Peyer's patch (tissue), 4 donors: ENCODE measurements at regions not wholly inside any gene's neighbourhood (a gene's known extent, or its start where the extent isn't known, plus 50 kb on each side); places are given as distances from the start of the nearest gene placed in this dataset.
A peak's percentile ranks its signal among the peaks of the same experiment; 100 is the strongest.

Experiments
- DNase-seq, 3 donors: peaks; one replicate each; pipeline ENCODE4 v3.0.0-alpha.2; 2017 to 2019
- H3K27ac ChIP-seq, 4 donors: fragments of 200-600 bp; sonication (generic); one replicate each; pipeline ENCODE4 v1.5.1; 2016 to 2019
- H3K27me3 ChIP-seq, 2 donors: fragments of 200-600 bp; sonication (generic); one replicate each; pipeline ENCODE4 v1.5.1; 2019
- H3K36me3 ChIP-seq, 3 donors: fragments of 200-600 bp; sonication (generic); one replicate each; pipeline ENCODE4 v1.5.1; 2016 to 2019
- H3K4me1 ChIP-seq, 4 donors: fragments of 200-600 bp; sonication (generic); one replicate each; pipeline ENCODE4 v1.5.1; 2016 to 2019
- H3K4me3 ChIP-seq, 4 donors: fragments of 200-600 bp; sonication (generic); 1 replicate in 3 of 4; 2 replicates in 1 of 4; pipeline ENCODE4 v1.5.1; 2016 to 2019; ENCODE audit warnings: mild to moderate bottlenecking in 1 of 4
- H3K9me3 ChIP-seq, 4 donors: fragments of 200-600 bp; sonication (generic); one replicate each; pipeline ENCODE4 v1.5.1; 2016 to 2019; ENCODE audit warnings: mild to moderate bottlenecking in 1 of 4
- CTCF ChIP-seq, 6 experiments: fragments of 450-650 bp in 4 of 6; fragments of 200-600 bp in 2 of 6; sonication (generic) in 1 of 6; IDR thresholded peaks; one replicate each; pipeline ENCODE4 v1.5.1; 2017 to 2019; ENCODE audit warnings: antibody characterized with exemption in 6 of 6, mild to moderate bottlenecking in 3 of 6, moderate library complexity in 1 of 6
- POLR2A ChIP-seq, 2 donors: fragments of 450-650 bp; IDR thresholded peaks; one replicate each; pipeline ENCODE4 v1.5.1; 2017; ENCODE audit warnings: antibody characterized with exemption in 2 of 2, mild to moderate bottlenecking in 2 of 2, moderate library complexity in 2 of 2

DNA sequence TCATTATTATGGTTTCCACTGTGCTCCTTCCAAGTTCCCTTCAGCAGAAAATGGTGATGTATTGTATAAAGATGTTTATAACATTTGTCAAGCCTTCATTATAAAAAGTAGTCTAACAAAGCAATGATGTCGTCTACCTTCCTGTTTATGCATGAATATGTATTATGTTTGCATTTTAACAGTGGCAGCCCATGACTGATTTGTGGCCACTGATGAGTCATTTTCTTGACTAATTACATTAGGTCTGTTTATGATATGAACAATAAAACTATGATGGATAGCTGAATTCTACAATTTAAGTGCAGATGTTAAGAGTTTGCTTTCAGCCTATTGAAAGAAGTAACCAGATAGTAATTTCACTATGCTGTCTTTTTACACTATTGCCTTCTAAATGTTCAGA is 75.4 kb upstream of the ADAMTS19 start:
- no peaks in the 10 kb centered on the region for H3K27me3 ChIP-seq
- no peak overlapping the region for H3K27ac ChIP-seq
- no peaks in the 10 kb centered on the region for H3K36me3 ChIP-seq
- no peaks in the 10 kb centered on the region for H3K9me3 ChIP-seq
- H3K4me1 ChIP-seq, result peaks cover 0 to 3% (median 0%) of the 10 kb centered on the region in 4 donors
- DNase-seq, result no peak
- TF ChIP-seq CTCF (IDR thresholded peaks at IDR 0.05) (no peak), POLR2A (IDR thresholded peaks at IDR 0.05) (no peak)
- H3K4me3 ChIP-seq, result no peak overlapping the region

- no peaks in the 10 kb centered on the region for H3K9me3 ChIP-seq
- H3K27ac ChIP-seq, result no peak overlapping the region
- peak in 1 of 3 donors; percentile 49 for DNase-seq
Measured at GRCh38 chr5:129387944-129388343, 72.2 kb upstream of the ADAMTS19 start.

GRCh38 chr5:129392681-129393080 is 67.4 kb upstream of the ADAMTS19 start:
- Histone ChIP-seq H3K9me3 (no peaks in the 10 kb centered on the region), H3K27me3 (no peaks in the 10 kb centered on the region), H3K27ac (no peak overlapping the region), H3K4me3 (no peak overlapping the region), H3K36me3 (no peaks in the 10 kb centered on the region), H3K4me1 (no peaks in the 10 kb centered on the region)
- no peak for DNase-seq
- TF ChIP-seq POLR2A (IDR thresholded peaks at IDR 0.05) (no peak), CTCF (IDR thresholded peaks at IDR 0.05) (no peak)

More at GRCh38 chr5:129387944-129388343, 72.2 kb upstream of the ADAMTS19 start:
- H3K27me3 ChIP-seq, result no peaks in the 10 kb centered on the region
- TF ChIP-seq CTCF (IDR thresholded peaks at IDR 0.05), result no peak
- no peak for TF ChIP-seq POLR2A (IDR thresholded peaks at IDR 0.05)
- no peaks in the 10 kb centered on the region for H3K36me3 ChIP-seq
- peaks cover 0 to 3% (median 0%) of the 10 kb centered on the region in 4 donors for H3K4me1 ChIP-seq
- no peak overlapping the region for H3K4me3 ChIP-seq

DNA sequence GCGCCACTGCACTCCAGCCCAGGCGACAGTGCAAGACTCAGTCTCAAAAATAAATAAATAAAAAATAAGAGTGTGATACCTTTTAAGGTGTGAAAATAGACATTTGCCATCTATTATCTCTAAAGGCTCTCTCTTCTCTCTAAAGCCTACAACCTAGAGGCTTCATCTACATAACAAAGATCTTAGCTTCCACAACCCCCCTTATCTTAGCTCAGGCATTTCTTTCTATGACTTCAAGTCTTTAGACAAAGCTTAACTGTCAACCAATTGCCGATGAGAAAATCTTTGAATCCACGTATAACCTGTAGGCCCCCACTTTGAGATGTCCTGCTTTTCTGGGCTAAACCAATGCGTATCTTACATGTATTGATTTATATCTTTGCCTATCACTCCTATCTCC is 64.9 kb upstream of the ADAMTS19 start:
- no peaks in the 10 kb centered on the region for H3K27me3 ChIP-seq
- H3K9me3 ChIP-seq, result no peaks in the 10 kb centered on the region
- no peak overlapping the region for H3K4me3 ChIP-seq
- DNase-seq, result no peak
- no peaks in the 10 kb centered on the region for H3K4me1 ChIP-seq
- H3K27ac ChIP-seq, result no peak overlapping the region
- TF ChIP-seq POLR2A (IDR thresholded peaks at IDR 0.05) (no peak), CTCF (IDR thresholded peaks at IDR 0.05) (no peak)
- no peaks in the 10 kb centered on the region for H3K36me3 ChIP-seq

DNA sequence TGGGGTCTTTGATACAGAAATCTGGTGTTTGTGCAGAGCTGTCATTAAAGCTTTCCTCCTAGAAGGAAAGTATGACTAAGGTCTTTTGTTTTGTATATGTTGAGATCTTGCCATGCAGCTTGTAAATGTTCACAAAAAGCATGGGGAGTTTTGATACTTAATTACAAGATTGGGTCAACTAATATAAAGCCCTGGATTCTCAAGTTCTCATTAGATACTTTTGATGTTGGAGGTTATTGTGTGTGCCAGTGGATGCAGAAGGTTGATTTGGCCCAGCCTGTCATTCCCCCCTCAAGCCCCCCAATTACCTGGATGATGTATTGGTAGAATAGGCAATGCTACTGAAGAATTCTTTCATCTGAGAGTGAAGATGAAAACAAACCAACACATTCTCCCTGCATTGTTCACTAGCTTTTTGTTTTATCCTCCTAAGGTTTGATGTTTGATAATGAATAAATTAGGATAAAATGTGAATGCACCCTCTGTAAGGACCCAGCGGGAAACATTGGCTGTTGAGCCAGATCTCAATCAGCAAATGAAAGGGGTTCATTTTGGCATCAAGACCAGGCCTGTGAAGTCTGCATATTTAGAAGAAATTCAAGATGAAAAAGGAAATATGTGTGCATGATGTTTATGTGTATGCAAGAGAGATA is 61.9 kb upstream of the ADAMTS19 start:
- Histone ChIP-seq H3K4me1 (no peaks in the 10 kb centered on the region), H3K27ac (no peak overlapping the region)
- TF ChIP-seq POLR2A (IDR thresholded peaks at IDR 0.05) (no peak), CTCF (IDR thresholded peaks at IDR 0.05) (no peak)

GRCh38 chr5:129399069-129399468 is 61.0 kb upstream of the ADAMTS19 start:
- no peak for DNase-seq
- H3K36me3 ChIP-seq, result no peaks in the 10 kb centered on the region
- no peak overlapping the region for H3K4me3 ChIP-seq
- H3K27ac ChIP-seq, result no peak overlapping the region
- TF ChIP-seq POLR2A (IDR thresholded peaks at IDR 0.05) (no peak), CTCF (IDR thresholded peaks at IDR 0.05) (no peak)
- no peaks in the 10 kb centered on the region for H3K27me3 ChIP-seq
- H3K9me3 ChIP-seq, result no peaks in the 10 kb centered on the region
- no peaks in the 10 kb centered on the region for H3K4me1 ChIP-seq

More for the DNA sequence above, 61.9 kb upstream of the ADAMTS19 start:
- Histone ChIP-seq H3K9me3 (no peaks in the 10 kb centered on the region), H3K4me3 (no peak overlapping the region), H3K36me3 (no peaks in the 10 kb centered on the region), H3K27me3 (no peaks in the 10 kb centered on the region)
- no peak for DNase-seq
